Erythroblast (primary cell): ENCODE measurements at regions not wholly inside any gene's neighbourhood (a gene's known extent, or its start where the extent isn't known, plus 50 kb on each side); places are given as distances from the start of the nearest gene placed in this dataset.

Experiments
- GATA1 ChIP-seq: IDR thresholded peaks from 2 replicates; pipeline ENCODE4 v1.6.1; 2011; ENCODE audit warnings: low read depth, mild to moderate bottlenecking, control low read depth, low read length, moderate library complexity
- POLR2A ChIP-seq: IDR thresholded peaks from 2 replicates; pipeline ENCODE4 v1.6.1; 2011; ENCODE audit warnings: mild to moderate bottlenecking, low read length

DNA sequence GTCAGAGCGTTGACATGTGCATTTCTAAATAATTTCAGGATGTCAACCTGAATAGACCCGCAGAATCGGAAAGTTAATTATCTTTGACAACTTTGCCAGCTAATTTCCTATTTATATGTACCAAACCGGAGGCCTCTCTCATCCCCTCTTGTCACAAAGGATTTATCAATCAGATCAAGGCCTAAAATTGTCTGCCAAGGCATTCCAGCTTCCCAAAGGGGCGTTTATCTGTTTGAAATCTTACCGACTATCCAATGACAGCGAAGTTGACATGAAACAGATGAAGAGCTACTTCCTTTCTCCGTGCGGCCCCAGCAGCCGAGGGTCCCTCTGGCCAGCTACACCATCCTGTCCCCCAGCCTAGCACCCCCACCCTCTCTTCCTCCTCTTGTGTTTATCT is 223.7 kb upstream of the DYNLRB2 start:
- TF ChIP-seq POLR2A, result no peak
- TF ChIP-seq GATA1, result no peak
